HepG2 (cell line): ENCODE measurements at regions not wholly inside any gene's neighbourhood (a gene's known extent, or its start where the extent isn't known, plus 50 kb on each side); places are given as distances from the start of the nearest gene placed in this dataset.

ENCODE experiments used
- CREM ChIP-seq, 2 experiments: sonication (generic) in 1 of 2; formaldehyde crosslinking in 1 of 2; IDR thresholded peaks; 2 replicates each; pipeline versions ENCODE4 v1.4.0 to v1.6.1; 2016 to 2020; ENCODE audit warnings: antibody characterized with exemption in 1 of 2, mild to moderate bottlenecking in 1 of 2, missing genetic modification reagents in 1 of 2
- HNRNPK ChIP-seq: fragments of 200-400 bp; formaldehyde crosslinking; IDR thresholded peaks from 2 replicates; pipeline ENCODE4 v1.6.1; 2018; ENCODE audit warnings: low read length, low read depth, moderate library complexity, mild to moderate bottlenecking; ENCODE audit not compliant: poor library complexity, severe bottlenecking
- RAD21 ChIP-seq: fragments of 450-650 bp; formaldehyde crosslinking; IDR thresholded peaks from 2 replicates; pipeline ENCODE4 v1.5.0; 2020; ENCODE audit warnings: mild to moderate bottlenecking

DNA sequence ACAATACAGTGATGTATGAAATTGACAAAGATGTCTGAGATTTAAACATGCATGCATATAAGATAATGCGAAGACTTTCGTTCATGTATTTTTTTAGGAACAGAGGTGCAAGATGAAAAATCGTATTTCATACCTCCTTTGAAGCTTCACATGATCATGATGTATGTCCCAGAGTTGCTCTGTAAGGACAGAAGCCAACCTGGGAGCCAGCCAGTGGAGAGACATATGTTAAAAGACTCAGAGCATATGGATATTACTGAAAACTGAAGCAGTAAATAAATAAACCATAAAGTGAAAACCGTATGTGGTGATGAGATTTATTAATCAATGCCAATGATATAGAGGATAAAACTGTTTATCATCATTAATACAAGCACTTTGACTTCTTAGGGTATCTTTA is 424.4 kb upstream of the NETO1 start:
- TF ChIP-seq HNRNPK (no peak), RAD21 (CRISPR knock-in tag) (no peak), CREM (IDR thresholded peaks at IDR 0.05) (no peak), CREM (CRISPR knock-in tag; IDR thresholded peaks at IDR 0.05) (no peak)
